GM23248 (cell line): ENCODE measurements at regions not wholly inside any gene's neighbourhood (a gene's known extent, or its start where the extent isn't known, plus 50 kb on each side); places are given as distances from the start of the nearest gene placed in this dataset.

Source experiments
- DNase-seq: peaks from one replicate; pipeline ENCODE4 v3.0.0-alpha.2; 2015
- H2AFZ ChIP-seq: fragments of 200-600 bp; sonication (generic); 2 replicates; pipeline ENCODE4 v1.6.1; 2016; ENCODE audit warnings: antibody characterized with exemption
- H3F3A ChIP-seq: fragments of 200-600 bp; sonication (generic); 2 replicates; pipeline ENCODE4 v1.6.1; 2016; ENCODE audit warnings: mild to moderate bottlenecking, antibody characterized with exemption, mixed run types; ENCODE audit not compliant: insufficient read depth
- H3K27ac ChIP-seq: fragments of 200-600 bp; sonication (generic); 2 replicates; pipeline ENCODE4 v1.5.1; 2016; ENCODE audit warnings: mild to moderate bottlenecking
- H3K27me3 ChIP-seq: fragments of 200-600 bp; sonication (generic); replicated peaks from 2 replicates; pipeline ENCODE4 v1.6.1; 2016; ENCODE audit warnings: mild to moderate bottlenecking; ENCODE audit not compliant: insufficient read depth
- H3K36me3 ChIP-seq: fragments of 200-600 bp; sonication (generic); 2 replicates; pipeline ENCODE4 v1.6.1; 2016; ENCODE audit warnings: low read depth, mild to moderate bottlenecking
- H3K4me1 ChIP-seq: fragments of 200-600 bp; sonication (generic); 2 replicates; pipeline ENCODE4 v1.6.1; 2016; ENCODE audit warnings: mild to moderate bottlenecking; ENCODE audit not compliant: insufficient read depth
- H3K4me2 ChIP-seq: fragments of 200-600 bp; sonication (generic); one replicate; pipeline ENCODE4 v1.6.1; 2016; ENCODE audit warnings: mild to moderate bottlenecking; ENCODE audit not compliant: unreplicated experiment
- H3K4me3 ChIP-seq: fragments of 200-600 bp; sonication (generic); 2 replicates; pipeline ENCODE4 v1.5.1; 2016; ENCODE audit warnings: mild to moderate bottlenecking
- H3K79me2 ChIP-seq: fragments of 200-600 bp; sonication (generic); 2 replicates; pipeline ENCODE4 v1.6.1; 2016; ENCODE audit warnings: mild to moderate bottlenecking; ENCODE audit not compliant: insufficient read depth
- H3K9ac ChIP-seq: fragments of 200-600 bp; sonication (generic); 2 replicates; pipeline ENCODE4 v1.6.1; 2016; ENCODE audit warnings: mild to moderate bottlenecking
- H3K9me2 ChIP-seq: fragments of 200-600 bp; sonication (generic); 2 replicates; pipeline ENCODE4 v1.6.1; 2016; ENCODE audit warnings: mixed run types, mild to moderate bottlenecking, moderate library complexity; ENCODE audit not compliant: insufficient read depth
- H3K9me3 ChIP-seq: fragments of 200-600 bp; sonication (generic); one replicate; pipeline ENCODE4 v1.6.1; 2017; ENCODE audit warnings: low read depth
- H4K20me1 ChIP-seq: fragments of 200-600 bp; sonication (generic); 2 replicates; pipeline ENCODE4 v1.6.0; 2016; ENCODE audit not compliant: insufficient read depth
- EZH2 ChIP-seq: fragments of 200-600 bp; sonication (generic); IDR thresholded peaks from 2 replicates; pipeline ENCODE4 v1.6.1; 2018; ENCODE audit warnings: antibody characterized with exemption, mild to moderate bottlenecking; ENCODE audit not compliant: insufficient read depth, poor library complexity, severe bottlenecking
- EZH2phosphoT487 ChIP-seq: fragments of 200-600 bp; sonication (generic); IDR thresholded peaks from 2 replicates; pipeline ENCODE4 v1.6.1; 2018; ENCODE audit warnings: antibody characterized with exemption, moderate library complexity, mild to moderate bottlenecking, low read depth; ENCODE audit not compliant: insufficient read depth
- WGBS, 2 experiments: methylation state at CpG; one replicate each; pipeline ENCODE4 v1.1.6; 2015 to 2017; ENCODE audit warnings: low lambda C conversion rate in 2 of 2, low coverage in 1 of 2; ENCODE audit errors: missing lambda C conversion rate in 2 of 2; 5-methylcytosine and 5-hydroxymethylcytosine counted together
- in situ Hi-C: fragments of 300-500 bp; cut with MboI; formaldehyde crosslinking; loops from 2 replicates; pipeline ENCODE4 v1.15.0; 2020

- Histone ChIP-seq H3K36me3 (no peaks in the 10 kb centered on the region), H3K9me3 (no peaks in the 10 kb centered on the region), H3F3A (no peaks in the 10 kb centered on the region), H3K9me2 (no peaks in the 10 kb centered on the region), H3K79me2 (no peaks in the 10 kb centered on the region), H4K20me1 (no peaks in the 10 kb centered on the region), H3K4me1 (peaks cover under 1% of the 10 kb centered on the region; the same call in 1 of the 2 replicates), H3K9ac (no peak overlapping the region), H2AFZ (no peak overlapping the region), H3K4me3 (no peak overlapping the region), H3K4me2 (no peak overlapping the region), H3K27ac (no peak overlapping the region), H3K27me3 (no peaks in the 10 kb centered on the region)
- 96 to 98% methylated on average over 11 of the region's 11 CpGs for WGBS, 2 experiments
- in situ Hi-C loops = no loop called here
- DNase-seq = no peak
- TF ChIP-seq EZH2phosphoT487 (no peak), EZH2 (no peak)
Measured at GRCh38 chr17:64787255-64787920, 125.3 kb upstream of the SMURF2 start.

GRCh38 chr17:64786337-64786736, 124.2 kb upstream of the SMURF2 start:
- Histone ChIP-seq H4K20me1 (no peaks in the 10 kb centered on the region), H3K79me2 (no peaks in the 10 kb centered on the region), H3K27me3 (no peaks in the 10 kb centered on the region), H3K9me2 (no peaks in the 10 kb centered on the region), H3K27ac (no peak overlapping the region), H3F3A (no peaks in the 10 kb centered on the region), H3K4me2 (no peak overlapping the region), H3K4me3 (no peak overlapping the region), H3K9ac (no peak overlapping the region), H3K4me1 (peaks cover 4% of the 10 kb centered on the region; the same call in 1 of the 2 replicates), H3K9me3 (no peaks in the 10 kb centered on the region), H2AFZ (no peak overlapping the region), H3K36me3 (no peaks in the 10 kb centered on the region)
- in situ Hi-C loops = no loop called here
- TF ChIP-seq EZH2 (no peak), EZH2phosphoT487 (no peak)
- no peak for DNase-seq
- 87 to 89% methylated on average over 12 of the region's 12 CpGs for whole genome bisulfite sequencing, 2 experiments

- Histone ChIP-seq H3K4me1 (peaks cover 10% of the 10 kb centered on the region; the same call in 1 of the 2 replicates), H3K9me2 (no peaks in the 10 kb centered on the region), H2AFZ (no peak overlapping the region), H3F3A (no peaks in the 10 kb centered on the region), H3K9me3 (no peaks in the 10 kb centered on the region), H3K4me2 (no peak overlapping the region), H4K20me1 (no peaks in the 10 kb centered on the region), H3K36me3 (no peaks in the 10 kb centered on the region), H3K4me3 (no peak overlapping the region), H3K9ac (no peak overlapping the region), H3K27me3 (peaks cover 7% of the 10 kb centered on the region; the same call in 1 of the 2 replicates), H3K79me2 (no peaks in the 10 kb centered on the region), H3K27ac (no peak overlapping the region)
- WGBS, 2 experiments = 92 to 93% methylated on average over 10 of the region's 10 CpGs
- no peak for DNase-seq
- in situ Hi-C loops = no loop called here
- no peak for TF ChIP-seq EZH2phosphoT487
Measured at GRCh38 chr17:64785011-64785421, 122.9 kb upstream of the SMURF2 start.

- no peak overlapping the region for H3K4me3 ChIP-seq
- H3K4me2 ChIP-seq = no peak overlapping the region
- H3K36me3 ChIP-seq = no peaks in the 10 kb centered on the region
- no peak overlapping the region for H3K9ac ChIP-seq
- H3K27me3 ChIP-seq = peaks cover 13% of the 10 kb centered on the region
- no peaks in the 10 kb centered on the region for H4K20me1 ChIP-seq
- in situ Hi-C loops = no loop called here
- H2AFZ ChIP-seq = no peak overlapping the region
- H3F3A ChIP-seq = no peaks in the 10 kb centered on the region
- peaks cover 10% of the 10 kb centered on the region; the same call in 1 of the 2 replicates for H3K4me1 ChIP-seq
- no peak for DNase-seq
- 95% methylated on average over 16 of the region's 16 CpGs for WGBS, 2 experiments
- no peaks in the 10 kb centered on the region for H3K9me3 ChIP-seq
- no peak for TF ChIP-seq EZH2
- TF ChIP-seq EZH2phosphoT487 = no peak
- H3K9me2 ChIP-seq = no peaks in the 10 kb centered on the region
- no peak overlapping the region for H3K27ac ChIP-seq
- no peaks in the 10 kb centered on the region for H3K79me2 ChIP-seq
Measured at GRCh38 chr17:64784353-64785010, 122.4 kb upstream of the SMURF2 start.
